ENCODE measurements at regions not wholly inside any gene's neighbourhood (a gene's known extent, or its start where the extent isn't known, plus 50 kb on each side); places are given as distances from the start of the nearest gene placed in this dataset.

DNA sequence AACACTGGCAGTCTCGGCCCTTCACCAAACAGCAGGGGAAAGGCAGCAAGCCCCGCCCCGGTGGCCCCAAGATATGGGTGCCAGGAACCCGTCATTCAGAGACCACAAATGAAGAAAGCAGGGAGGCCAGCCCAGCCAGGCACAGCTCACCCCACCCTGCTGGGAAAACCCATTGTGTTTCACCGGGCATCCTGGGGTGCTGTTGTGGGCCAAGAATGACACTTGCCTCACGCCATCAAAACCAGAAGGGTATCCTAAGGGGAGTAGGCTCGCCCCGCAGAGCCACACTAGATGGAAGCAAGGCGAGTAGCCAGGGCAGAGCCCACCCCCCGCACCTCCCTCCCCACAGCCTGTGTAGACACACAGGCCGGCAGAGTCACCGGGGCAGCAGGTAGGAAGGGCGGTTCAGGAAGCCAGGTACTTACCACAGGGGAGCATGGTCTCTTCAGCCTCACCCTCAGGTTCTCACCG, 72.5 kb upstream of the KCNMA1 start:
- DNase-seq = no peak

DNA sequence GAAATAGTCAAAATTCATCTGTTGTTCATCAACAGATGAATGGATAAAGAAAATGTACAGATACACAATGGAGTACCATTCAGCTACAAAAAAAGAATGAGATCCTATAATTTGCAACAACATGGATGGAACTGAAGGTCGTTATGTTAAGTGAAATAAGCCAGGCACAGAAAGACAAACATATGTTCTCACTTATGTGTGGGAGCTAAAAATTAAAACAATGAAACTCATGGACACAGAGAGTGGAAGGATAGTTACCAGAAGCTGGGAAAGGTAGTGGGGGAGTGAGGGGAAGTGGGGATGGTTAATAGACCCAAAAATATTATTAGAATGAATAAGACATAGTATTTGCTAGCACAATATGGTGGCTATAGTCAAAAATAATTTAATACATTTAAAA, 70.0 kb upstream of the KCNMA1 start:
- DNase-seq = no peak

- DNase-seq = no peak
These were observed 64.6 kb upstream of the KCNMA1 start for GRCh38 chr10:77702166-77702565.

DNA sequence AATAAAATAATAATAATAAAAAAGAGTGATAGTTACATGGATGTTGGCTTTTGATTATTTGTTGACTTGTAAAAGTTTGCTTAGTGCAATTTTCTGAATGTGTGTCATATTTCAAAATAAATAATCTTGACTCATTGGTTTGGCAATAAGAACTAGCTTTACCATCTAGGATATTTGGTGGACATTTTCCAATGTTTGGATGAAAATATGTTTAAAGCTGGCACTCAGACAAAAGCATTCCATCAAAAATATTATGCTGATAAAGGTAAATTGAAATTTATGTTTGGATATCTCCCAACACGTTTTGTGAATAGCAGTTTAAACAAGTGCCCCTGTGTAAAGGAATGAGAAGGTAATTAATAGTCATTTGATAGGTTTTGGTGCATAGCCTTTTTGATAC, 62.5 kb upstream of the KCNMA1 start:
- no peak for DNase-seq

DNA sequence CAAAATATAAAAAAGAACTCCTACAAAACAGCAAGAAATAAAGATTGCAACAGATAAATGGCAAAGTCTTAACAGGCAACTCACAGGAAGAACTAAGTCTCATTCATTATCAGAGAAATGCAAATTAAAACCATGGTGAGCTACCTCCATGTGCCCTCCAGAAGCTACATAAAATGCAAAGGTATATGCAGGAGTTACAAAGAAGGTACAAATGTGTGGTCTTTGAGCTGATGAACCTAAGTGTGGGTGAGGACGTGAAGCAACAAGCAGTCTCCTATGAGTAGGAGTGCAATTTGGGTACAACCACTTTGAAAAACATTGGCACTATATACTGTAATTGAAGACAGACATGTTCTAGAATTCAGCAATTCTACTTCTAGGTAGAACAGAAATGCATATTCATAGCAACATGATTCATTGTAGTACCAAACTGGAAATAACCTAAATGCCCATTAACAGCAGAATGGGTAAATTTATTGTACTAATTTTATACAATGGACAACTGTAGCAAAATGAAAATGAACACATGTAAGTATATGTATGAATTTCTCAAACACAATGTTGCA, 61.6 kb upstream of the KCNMA1 start:
- DNase-seq = no peak

GRCh38 chr10:77698267-77698931, 60.8 kb upstream of the KCNMA1 start:
- no peak for DNase-seq

- DNase-seq = no peak
These were observed 59.0 kb upstream of the KCNMA1 start for GRCh38 chr10:77696584-77696983.

- no peak for DNase-seq
These were observed 57.6 kb upstream of the KCNMA1 start for GRCh38 chr10:77695186-77695585.

- DNase-seq = no peak
These were observed 55.2 kb upstream of the KCNMA1 start for GRCh38 chr10:77692782-77693181.

DNA sequence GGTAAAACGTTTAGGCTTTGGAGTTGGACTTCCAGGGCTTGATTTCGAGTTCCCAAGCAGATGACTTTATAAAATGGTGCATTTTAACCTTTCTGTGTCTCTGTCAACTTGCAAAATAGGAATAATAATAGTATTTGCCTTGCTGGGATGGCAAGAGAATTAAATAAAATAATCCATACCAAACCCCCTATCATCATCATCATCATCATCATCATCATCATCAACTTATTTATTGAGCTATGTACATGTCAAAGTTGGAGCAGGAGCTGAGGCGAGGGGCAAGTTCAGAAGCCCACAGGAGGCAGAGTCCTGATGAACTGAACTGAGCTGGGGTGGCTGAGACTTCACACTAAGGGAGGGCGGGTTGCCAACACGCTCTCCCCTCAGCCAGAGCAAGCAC, 51.7 kb upstream of the KCNMA1 start:
- DNase-seq = no peak

- no peak for DNase-seq
These were observed 50.0 kb upstream of the KCNMA1 start for GRCh38 chr10:77687621-77688020.

All from CD4-positive, alpha-beta T cell treated with Interleukin-10 for 1 hour (primary cell).